HG03558 (cell line): ENCODE measurements at regions not wholly inside any gene's neighbourhood (a gene's known extent, or its start where the extent isn't known, plus 50 kb on each side); places are given as distances from the start of the nearest gene placed in this dataset.
"Not testable (repeated sequence)": the region's sequence is repeated elsewhere in the genome, so short reads cannot be mapped to it uniquely, and the experiment has no call there.

ENCODE experiments used
- ATAC-seq: cut with Tn5 transposase; IDR thresholded peaks from one replicate; pipeline ENCODE4 v1.9.1; 2021; ENCODE audit warnings: moderate number of reproducible peaks; ENCODE audit not compliant: unreplicated experiment; ENCODE audit errors: extremely low read depth

DNA sequence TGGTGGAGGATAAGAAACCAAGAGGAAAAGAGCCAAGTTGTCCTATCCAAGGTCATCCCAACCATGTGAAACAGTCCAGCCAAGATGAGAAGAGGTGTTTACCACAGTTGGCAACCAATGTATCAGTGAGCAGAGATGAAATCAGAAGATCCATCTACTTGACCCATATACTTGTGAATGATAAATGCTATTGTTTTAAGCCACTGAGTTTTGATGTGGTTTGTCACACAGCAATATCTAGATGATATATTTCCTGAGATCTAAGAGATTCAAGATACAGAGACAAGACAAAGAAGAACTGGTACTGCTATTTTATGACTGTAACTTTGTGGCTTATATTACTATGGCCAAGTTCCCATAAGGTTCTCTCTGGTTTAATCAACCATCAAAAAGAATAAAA is 721.2 kb downstream of the MAFB start:
- no peak for ATAC-seq

- no peak for ATAC-seq
Observed at GRCh38 chr20:39961637-39962244, 727.3 kb downstream of the MAFB start.

GRCh38 chr20:39960522-39961428 is 728.3 kb downstream of the MAFB start:
- ATAC-seq: no peak

GRCh38 chr20:39957911-39958310 is 731.1 kb downstream of the MAFB start:
- not testable (repeated sequence) for ATAC-seq

DNA sequence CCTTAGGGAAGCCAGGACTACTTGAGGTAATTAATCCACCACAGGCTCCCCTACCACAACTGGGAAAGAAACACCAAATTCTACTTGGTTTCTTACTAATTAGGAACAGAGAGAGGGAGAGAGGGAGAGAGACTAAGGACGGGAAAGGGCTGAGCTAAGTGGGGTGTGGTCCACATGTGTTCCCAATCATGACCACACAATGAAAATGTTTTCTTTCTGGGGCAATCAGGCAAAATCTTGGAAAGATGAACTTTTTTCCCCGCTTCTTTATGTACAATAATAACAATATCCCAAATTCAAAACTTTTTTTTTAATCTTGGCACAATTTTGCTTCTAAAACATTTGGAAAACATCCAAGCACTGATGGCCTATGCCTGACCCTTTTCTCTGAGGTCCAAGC is 734.4 kb downstream of the MAFB start:
- ATAC-seq: no peak

DNA sequence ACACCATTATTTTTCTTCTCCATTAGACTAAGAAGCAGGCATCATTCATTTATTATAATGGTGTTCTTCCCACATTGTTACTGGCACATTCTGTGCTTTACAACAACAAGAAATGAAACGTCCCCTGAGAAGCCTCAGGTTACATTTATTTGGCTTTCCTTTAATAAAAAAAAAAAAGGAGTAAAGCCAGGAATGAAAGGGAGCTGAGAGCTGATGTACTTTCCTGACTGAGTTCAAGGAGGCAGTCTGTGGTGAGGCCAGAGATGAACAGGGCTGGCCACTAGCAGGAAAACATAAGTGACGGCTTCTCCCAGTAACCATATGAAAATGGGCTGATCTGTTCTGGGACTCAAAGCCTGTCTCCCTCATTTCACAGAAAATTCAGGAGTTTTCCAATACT is 742.1 kb downstream of the MAFB start:
- no peak for ATAC-seq

GRCh38 chr20:39946053-39946810 is 742.8 kb downstream of the MAFB start:
- ATAC-seq: no peak

DNA sequence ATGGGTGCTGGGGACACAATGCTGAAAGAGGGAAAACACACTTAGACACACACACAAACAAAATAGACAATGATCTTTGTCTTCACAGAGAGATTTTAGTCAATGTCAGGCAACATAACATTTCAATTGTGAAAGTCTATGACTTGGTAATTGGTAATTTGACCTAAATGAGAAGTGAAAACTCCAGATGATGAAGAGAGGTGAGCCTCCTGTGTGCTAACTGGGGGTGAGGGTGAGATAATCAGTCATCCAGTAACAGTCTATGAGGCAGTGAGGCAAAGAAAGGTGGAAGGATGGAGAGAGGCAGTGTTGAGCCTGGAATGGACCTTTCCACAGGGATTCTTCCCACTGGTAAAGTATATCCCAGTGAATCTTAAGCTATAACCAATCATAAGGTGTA is 744.2 kb downstream of the MAFB start:
- ATAC-seq: no peak

DNA sequence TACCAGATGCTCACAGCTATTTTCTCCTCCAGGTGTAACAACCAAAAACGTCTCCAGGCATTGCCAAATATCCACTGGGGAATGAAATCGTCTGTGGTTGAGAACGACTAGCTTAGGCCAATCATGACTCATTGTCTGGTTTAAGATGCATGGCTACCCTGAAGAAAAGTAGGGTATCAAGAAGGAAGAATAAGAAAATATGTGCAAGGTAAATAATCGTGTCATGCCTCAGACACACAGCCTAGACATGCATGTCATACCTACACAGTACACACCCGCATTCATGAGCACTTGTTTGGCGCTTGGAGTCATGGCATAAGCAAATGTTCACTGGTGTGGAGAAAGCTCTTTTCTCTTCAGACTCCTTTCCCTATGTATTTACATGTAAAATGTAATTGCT is 745.7 kb downstream of the MAFB start:
- ATAC-seq: no peak

DNA sequence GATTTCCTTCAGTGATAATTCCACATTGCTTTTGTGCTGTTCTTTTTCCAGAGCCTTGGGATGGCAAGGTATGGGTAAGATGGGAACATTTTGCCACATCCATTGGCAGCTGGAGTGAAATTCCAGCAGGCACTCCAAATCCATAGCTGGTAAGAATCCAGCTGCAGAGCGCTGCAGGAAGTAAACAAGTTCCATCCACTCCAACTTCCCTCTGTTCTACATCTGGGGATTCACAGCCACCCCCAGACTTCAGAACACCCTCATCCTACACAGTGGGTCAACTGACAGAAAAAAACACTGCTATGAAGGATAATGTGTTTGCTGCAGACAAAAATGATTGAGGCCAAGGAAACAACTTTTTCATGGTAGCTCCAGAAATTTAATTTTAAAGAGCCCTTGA is 747.8 kb downstream of the MAFB start:
- no peak for ATAC-seq

DNA sequence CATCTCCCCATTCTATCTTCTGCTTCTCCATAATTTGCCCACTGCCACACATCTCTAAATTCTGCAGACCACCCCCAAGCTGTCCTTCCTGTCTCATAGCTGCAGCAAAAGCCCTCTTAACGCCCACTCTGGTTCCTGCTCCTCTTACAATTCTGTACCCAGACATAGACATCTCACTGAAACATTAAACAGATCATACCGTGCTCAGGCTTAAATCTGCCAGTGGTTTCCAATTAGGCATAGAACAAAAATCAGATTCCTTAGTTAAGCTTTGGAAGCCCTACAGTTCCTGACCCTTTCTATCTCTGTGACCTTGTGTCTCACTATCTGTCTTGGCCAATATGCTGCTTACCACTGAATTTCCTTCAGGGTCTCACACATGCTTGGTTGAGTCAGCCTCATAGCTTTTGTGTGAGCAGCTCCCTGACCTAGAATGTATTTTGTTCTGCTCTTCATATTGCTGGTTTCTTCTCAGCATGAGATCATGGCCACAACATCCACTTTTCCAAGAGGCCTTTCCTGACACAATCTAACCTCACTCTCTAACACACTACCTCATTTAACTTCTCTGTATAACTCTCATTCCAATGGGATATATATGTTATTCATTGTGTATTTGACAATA is 749.7 kb downstream of the MAFB start:
- ATAC-seq: no peak

GRCh38 chr20:39936401-39936800 is 752.6 kb downstream of the MAFB start:
- no peak for ATAC-seq

- ATAC-seq: no peak
Observed at GRCh38 chr20:39935901-39936300, 753.1 kb downstream of the MAFB start.

DNA sequence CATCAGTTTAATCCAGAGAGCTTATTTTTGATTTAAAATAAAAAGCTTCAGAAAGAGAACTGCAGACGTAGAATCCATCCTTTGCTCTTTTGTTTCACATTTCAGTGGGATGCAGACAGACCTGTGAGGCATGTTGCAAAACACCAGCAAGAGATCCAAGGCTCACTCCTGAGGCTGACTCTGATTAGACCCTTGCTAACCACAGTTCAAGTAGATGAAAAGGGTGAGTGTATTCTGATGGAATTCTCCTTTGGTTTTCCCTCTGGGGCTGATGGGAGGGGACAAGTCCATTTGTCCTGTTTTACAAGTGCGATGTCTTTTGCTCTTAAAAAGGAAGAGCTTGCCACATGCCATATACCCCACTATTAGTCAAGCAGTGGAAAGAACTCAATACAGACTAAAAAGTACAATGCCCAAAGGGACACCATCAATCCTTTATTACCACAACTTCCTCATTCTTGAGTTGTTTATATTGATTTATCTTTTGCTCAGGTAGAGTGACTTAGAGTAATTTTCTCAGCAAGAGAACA is 772.7 kb downstream of the MAFB start:
- no peak for ATAC-seq

DNA sequence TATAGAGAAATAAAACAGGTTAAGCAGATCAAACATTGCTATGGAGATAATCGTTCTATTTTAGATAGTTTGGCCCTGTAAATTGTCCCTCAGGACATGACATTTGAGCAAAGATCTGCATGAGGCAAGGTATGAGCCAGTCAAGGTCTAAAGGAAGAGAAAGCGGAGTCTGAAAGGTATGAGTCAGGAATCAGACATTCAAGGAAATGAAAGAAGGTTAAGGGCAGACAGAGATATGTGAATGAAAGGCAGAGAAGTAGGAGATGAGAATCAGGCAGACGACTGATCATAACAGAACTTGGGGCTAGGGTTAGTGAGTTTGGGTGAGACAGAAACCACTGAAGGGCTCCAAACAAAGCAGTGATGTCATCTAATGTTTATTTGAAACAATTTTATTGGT is 775.8 kb downstream of the MAFB start:
- ATAC-seq: no peak

- ATAC-seq: no peak
Observed at GRCh38 chr20:39911497-39911896, 777.5 kb downstream of the MAFB start.

DNA sequence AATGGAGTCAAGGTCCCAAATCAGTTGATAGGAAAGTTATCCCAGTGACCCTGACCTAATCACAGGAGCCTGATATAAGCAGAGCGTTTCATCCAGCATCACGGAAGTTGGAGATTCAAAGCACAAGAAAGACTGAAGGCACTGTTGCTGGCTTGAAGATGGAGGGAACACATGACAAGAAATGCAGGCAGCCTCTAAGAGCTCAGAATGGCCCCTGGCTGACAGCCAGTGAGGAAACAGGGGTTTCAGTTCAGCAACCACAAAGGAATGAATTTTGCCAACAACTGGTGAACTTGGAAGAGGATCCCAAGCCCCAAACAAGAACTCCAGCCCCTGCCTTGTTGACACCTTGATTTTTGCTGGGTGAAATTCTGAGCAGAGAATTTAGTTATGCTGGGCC is 778.5 kb downstream of the MAFB start:
- no peak for ATAC-seq

- no peak for ATAC-seq
Observed at GRCh38 chr20:39909447-39909846, 779.6 kb downstream of the MAFB start.

DNA sequence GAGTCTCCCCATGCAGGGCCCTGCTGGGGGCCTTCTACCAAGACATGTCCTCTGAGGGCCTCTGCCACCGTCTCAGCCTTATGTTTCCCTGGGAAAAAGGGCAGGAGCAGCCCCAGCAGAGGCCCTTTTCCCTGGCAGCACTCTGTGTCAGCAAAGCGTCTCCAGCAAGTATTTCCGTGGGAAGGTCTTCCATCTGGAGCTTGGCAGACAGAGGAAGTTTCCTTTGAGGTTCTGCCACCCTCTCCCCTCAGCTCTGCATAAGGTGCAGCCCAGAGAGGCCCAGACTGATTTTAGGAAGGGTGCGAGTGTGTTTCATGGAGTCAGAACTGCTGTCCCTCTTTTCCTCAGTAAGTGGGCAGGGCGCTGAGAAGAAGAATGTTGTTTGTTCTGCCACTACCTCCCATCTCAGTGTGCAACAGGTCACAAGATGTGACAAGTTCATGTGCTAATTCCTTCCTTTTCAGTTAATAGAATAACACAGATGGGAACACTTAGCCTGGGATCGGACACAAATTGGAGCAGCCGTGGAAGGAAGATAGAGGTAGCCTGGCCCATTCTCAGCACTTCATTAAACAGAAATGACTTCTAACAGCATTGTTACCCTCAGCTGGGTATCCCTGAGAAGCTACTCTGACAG is 784.4 kb downstream of the MAFB start:
- no peak for ATAC-seq
